A549 (cell line): ENCODE measurements at regions not wholly inside any gene's neighbourhood (a gene's known extent, or its start where the extent isn't known, plus 50 kb on each side); places are given as distances from the start of the nearest gene placed in this dataset.

Experiments
- BCL3 ChIP-seq: fragments of >200 bp; sonication (Bioruptor Twin); formaldehyde crosslinking; IDR thresholded peaks from 3 replicates; pipeline ENCODE4 v1.6.1; 2016
- BHLHE40 ChIP-seq: IDR thresholded peaks from 2 replicates; pipeline ENCODE4 v1.6.1; 2012; ENCODE audit warnings: low read depth, low read length, inconsistent platforms
- CHD4 ChIP-seq: fragments of 200-600 bp; sonication (generic); IDR thresholded peaks from 2 replicates; pipeline ENCODE4 v1.6.1; 2016; ENCODE audit warnings: antibody characterized with exemption, mild to moderate bottlenecking, borderline replicate concordance
- CTCF ChIP-seq: fragments of >200 bp; sonication (Bioruptor Twin); formaldehyde crosslinking; IDR thresholded peaks from 3 replicates; pipeline ENCODE4 v1.5.1; 2016
- JUNB ChIP-seq: fragments of >200 bp; sonication (Bioruptor Twin); formaldehyde crosslinking; IDR thresholded peaks from 2 replicates; pipeline ENCODE4 v1.6.1; 2016
- POLR2A ChIP-seq: IDR thresholded peaks from 2 replicates; pipeline ENCODE4 v1.6.1; 2012; ENCODE audit warnings: mild to moderate bottlenecking, low read length
- RARB ChIP-seq: fragments of 250-450 bp; sonication (Bioruptor Pico); IDR thresholded peaks from 2 replicates; pipeline ENCODE4 v1.8.0; 2021; ENCODE audit warnings: mild to moderate bottlenecking, moderate library complexity
- RCOR1 ChIP-seq: fragments of 150-350 bp; IDR thresholded peaks from 2 replicates; pipeline ENCODE4 v1.6.1; 2014; ENCODE audit warnings: antibody characterized with exemption, low read length, low read depth
- ZFP36 ChIP-seq: fragments of 450-650 bp; IDR thresholded peaks from 2 replicates; pipeline ENCODE4 v1.6.1; 2014; ENCODE audit warnings: borderline replicate concordance; ENCODE audit not compliant: partially characterized antibody

- TF ChIP-seq ZFP36 (no peak), CTCF (no peak), POLR2A (no peak), BHLHE40 (no peak), RARB (no peak), JUNB (no peak), CHD4 (no peak), BCL3 (no peak), RCOR1 (no peak)
Measured at GRCh38 chr4:108547682-108548081, 72.7 kb upstream of the RPL34 start.
